Neural progenitor cell (in vitro differentiated cells): ENCODE measurements at regions not wholly inside any gene's neighbourhood (a gene's known extent, or its start where the extent isn't known, plus 50 kb on each side); places are given as distances from the start of the nearest gene placed in this dataset.

Experiments used
- DNase-seq: peaks from one replicate; pipeline ENCODE4 v3.0.0-alpha.2; 2016; ENCODE audit warnings: low spot score
- H2AFZ ChIP-seq: fragments of 200-600 bp; sonication (generic); replicated peaks from 2 replicates; pipeline ENCODE4 v1.6.1; 2016; ENCODE audit warnings: antibody characterized with exemption
- H3F3A ChIP-seq: fragments of 200-600 bp; sonication (generic); 2 replicates; pipeline ENCODE4 v1.6.1; 2016; ENCODE audit warnings: antibody characterized with exemption, low read depth
- H3K27ac ChIP-seq: fragments of 200-600 bp; sonication (generic); 2 replicates; pipeline ENCODE4 v1.5.1; 2016; ENCODE audit warnings: mild to moderate bottlenecking
- H3K27me3 ChIP-seq: fragments of 200-600 bp; sonication (generic); 2 replicates; pipeline ENCODE4 v1.6.1; 2016; ENCODE audit warnings: mild to moderate bottlenecking, moderate library complexity
- H3K36me3 ChIP-seq: fragments of 200-600 bp; sonication (generic); 2 replicates; pipeline ENCODE4 v1.5.1; 2016
- H3K4me1 ChIP-seq: fragments of 200-600 bp; sonication (generic); 2 replicates; pipeline ENCODE4 v1.6.1; 2016; ENCODE audit warnings: mixed run types
- H3K4me2 ChIP-seq: fragments of 200-600 bp; sonication (generic); 2 replicates; pipeline ENCODE4 v1.6.1; 2016
- H3K4me3 ChIP-seq: fragments of 200-600 bp; sonication (generic); 2 replicates; pipeline ENCODE4 v1.5.1; 2016
- H3K79me2 ChIP-seq: fragments of 200-600 bp; sonication (generic); 2 replicates; pipeline ENCODE4 v1.6.1; 2016; ENCODE audit warnings: low read depth
- H3K9ac ChIP-seq: fragments of 200-600 bp; sonication (generic); 2 replicates; pipeline ENCODE4 v1.6.1; 2016
- H3K9me3 ChIP-seq: fragments of 200-600 bp; sonication (generic); 2 replicates; pipeline ENCODE4 v1.5.1; 2016; ENCODE audit warnings: low read depth
- H4K20me1 ChIP-seq: fragments of 200-600 bp; sonication (generic); 2 replicates; pipeline ENCODE4 v1.6.1; 2016; ENCODE audit warnings: low read depth
- H3K27ac Mint-ChIP-seq: 3 replicates; pipeline ENCODE4 v1.8.0; 2021; ENCODE audit warnings: mixed read lengths
- H3K27me3 Mint-ChIP-seq: 2 replicates; pipeline ENCODE4 v1.8.0; 2022; ENCODE audit warnings: low read depth, mild to moderate bottlenecking, inconsistent platforms, moderate library complexity, mixed read lengths; ENCODE audit not compliant: insufficient read depth
- H3K36me3 Mint-ChIP-seq: 3 replicates; pipeline ENCODE4 v1.8.0; 2021; ENCODE audit warnings: mixed read lengths
- H3K4me1 Mint-ChIP-seq: 3 replicates; pipeline ENCODE4 v1.8.0; 2021; ENCODE audit warnings: mixed read lengths
- H3K4me3 Mint-ChIP-seq: 3 replicates; pipeline ENCODE4 v1.8.0; 2021; ENCODE audit warnings: mild to moderate bottlenecking, moderate library complexity, mixed read lengths
- H3K9me3 Mint-ChIP-seq: 3 replicates; pipeline ENCODE4 v1.8.0; 2020; ENCODE audit warnings: mixed read lengths
- EZH2 ChIP-seq: fragments of 200-600 bp; sonication (generic); IDR thresholded peaks from 2 replicates; pipeline ENCODE4 v1.6.1; 2017; ENCODE audit warnings: antibody characterized with exemption, mild to moderate bottlenecking, moderate library complexity
- EZH2phosphoT487 ChIP-seq: fragments of 200-600 bp; sonication (generic); IDR thresholded peaks from 2 replicates; pipeline ENCODE4 v1.6.1; 2017; ENCODE audit warnings: antibody characterized with exemption
- TF ChIP-seq, protein P1 (sequence below): fragments of 200-600 bp; sonication (generic); IDR thresholded peaks from 2 replicates; pipeline ENCODE4 v1.5.1; 2017; ENCODE audit warnings: antibody characterized with exemption, mild to moderate bottlenecking

DNA sequence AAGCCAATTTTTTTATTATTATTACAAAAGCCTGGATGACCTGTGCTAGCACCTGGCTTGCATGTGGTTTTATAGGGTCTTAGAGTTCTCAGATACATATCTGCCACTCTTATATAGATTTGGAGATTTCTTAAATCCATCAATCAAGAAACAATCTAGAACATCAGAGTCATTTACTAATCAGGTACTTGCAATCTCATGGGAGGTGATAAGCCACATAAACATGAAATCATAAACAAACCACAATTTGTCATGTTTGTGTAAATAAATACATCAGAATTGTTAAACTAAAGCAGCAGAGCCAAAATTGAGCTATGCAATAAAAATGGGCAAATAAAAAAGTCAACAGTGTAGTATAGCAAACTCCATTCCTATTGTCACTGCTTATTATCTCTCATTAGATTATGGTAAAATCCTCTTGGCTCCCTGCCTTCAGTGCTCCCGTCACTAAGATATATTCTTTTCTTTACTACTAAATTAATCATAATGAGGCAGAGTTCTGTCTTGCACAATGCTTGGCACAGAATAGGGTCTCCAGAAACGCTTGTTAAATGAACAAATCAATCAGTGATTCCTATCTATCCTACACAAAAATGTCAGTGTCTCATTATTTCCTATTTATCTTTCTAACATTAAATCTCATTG, 108.7 kb upstream of the TTC29 start:
- Mint-ChIP-seq H3K4me1 (peaks cover 22% of the 10 kb centered on the region), H3K9me3 (peaks cover 5% of the 10 kb centered on the region), H3K4me3 (no peak overlapping the region), H3K27ac (no peak overlapping the region), H3K27me3 (peaks cover 2% of the 10 kb centered on the region), H3K36me3 (peaks cover 2% of the 10 kb centered on the region)
- no peak overlapping the region for H2AFZ ChIP-seq
- H3K9ac ChIP-seq, result no peak overlapping the region
- peaks cover 5% of the 10 kb centered on the region for H3K36me3 ChIP-seq
- no peaks in the 10 kb centered on the region for H3K27me3 ChIP-seq
- no peak overlapping the region for H3K4me2 ChIP-seq
- H3F3A ChIP-seq, result peaks cover under 1% of the 10 kb centered on the region
- H3K27ac ChIP-seq, result no peak overlapping the region
- no peak overlapping the region for H3K4me3 ChIP-seq
- no peaks in the 10 kb centered on the region for H4K20me1 ChIP-seq
- TF ChIP-seq, protein P1, sequence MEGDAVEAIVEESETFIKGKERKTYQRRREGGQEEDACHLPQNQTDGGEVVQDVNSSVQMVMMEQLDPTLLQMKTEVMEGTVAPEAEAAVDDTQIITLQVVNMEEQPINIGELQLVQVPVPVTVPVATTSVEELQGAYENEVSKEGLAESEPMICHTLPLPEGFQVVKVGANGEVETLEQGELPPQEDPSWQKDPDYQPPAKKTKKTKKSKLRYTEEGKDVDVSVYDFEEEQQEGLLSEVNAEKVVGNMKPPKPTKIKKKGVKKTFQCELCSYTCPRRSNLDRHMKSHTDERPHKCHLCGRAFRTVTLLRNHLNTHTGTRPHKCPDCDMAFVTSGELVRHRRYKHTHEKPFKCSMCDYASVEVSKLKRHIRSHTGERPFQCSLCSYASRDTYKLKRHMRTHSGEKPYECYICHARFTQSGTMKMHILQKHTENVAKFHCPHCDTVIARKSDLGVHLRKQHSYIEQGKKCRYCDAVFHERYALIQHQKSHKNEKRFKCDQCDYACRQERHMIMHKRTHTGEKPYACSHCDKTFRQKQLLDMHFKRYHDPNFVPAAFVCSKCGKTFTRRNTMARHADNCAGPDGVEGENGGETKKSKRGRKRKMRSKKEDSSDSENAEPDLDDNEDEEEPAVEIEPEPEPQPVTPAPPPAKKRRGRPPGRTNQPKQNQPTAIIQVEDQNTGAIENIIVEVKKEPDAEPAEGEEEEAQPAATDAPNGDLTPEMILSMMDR, result no peak
- no peak for TF ChIP-seq EZH2
- no peak for TF ChIP-seq EZH2phosphoT487
- peaks cover 4% of the 10 kb centered on the region for H3K9me3 ChIP-seq
- DNase-seq, result no peak
- H3K4me1 ChIP-seq, result peaks cover 34% of the 10 kb centered on the region
- H3K79me2 ChIP-seq, result no peaks in the 10 kb centered on the region

DNA sequence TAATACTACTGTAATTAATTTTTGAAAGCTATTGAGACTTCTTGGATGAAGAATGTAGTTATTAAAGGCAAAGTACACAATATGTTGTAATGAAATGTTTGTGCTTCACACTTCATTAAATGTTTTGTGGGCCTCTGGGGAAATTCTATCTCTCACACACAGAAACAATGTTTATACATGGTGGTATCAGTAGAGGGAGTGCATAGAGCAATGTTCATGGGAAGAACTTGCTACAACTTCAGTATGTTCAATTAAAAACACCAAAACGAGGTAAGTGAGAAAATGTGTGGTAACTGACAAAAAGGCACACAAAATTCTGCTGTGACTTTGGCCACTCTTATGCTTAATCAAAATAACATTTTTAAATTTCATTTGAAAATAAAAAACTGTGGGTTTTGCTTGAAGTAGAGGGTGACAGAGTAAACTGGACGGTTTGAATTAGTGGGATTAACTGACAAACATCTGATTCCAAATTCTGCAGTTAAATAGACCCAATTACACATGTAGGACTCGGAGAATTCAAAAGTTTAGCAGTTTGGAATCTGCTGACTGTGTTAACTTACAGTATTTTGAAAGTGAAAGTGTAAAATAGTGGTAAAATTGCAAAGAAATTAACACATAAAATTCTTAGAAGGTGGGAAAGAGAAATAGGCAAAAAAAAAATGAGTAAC, 111.4 kb upstream of the TTC29 start:
- no peak overlapping the region for H3K9ac ChIP-seq
- no peaks in the 10 kb centered on the region for H3K36me3 ChIP-seq
- H3K27ac Mint-ChIP-seq, result no peak overlapping the region

DNA sequence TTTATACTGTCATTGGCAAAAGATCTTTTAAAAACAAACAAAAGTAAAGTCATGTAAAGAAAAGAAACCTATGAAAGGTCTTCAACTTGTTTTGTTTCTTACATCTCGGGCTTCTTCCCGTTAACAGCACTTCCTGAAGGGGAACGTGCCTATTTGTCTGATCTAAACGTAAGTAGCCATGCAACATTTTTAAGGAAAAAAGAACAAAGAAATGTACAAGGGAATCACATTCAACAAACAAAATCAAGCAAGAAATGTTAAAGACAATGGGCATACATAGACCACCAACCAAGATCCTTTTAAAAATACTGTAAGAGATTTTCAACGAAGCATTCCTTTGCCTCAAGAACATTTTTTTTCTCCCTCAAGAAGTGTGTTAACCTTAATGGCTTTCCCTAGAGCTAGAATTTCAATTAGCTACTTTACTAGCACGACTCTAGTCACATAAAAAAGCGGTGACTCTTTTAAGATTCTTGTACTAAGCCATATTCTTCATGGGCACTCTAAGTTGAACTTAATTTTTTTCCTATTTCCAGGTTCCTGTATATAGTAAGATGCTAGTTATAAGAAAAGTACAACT, 112.0 kb upstream of the TTC29 start:
- Histone ChIP-seq H3K36me3 (no peaks in the 10 kb centered on the region), H3K4me3 (no peak overlapping the region), H3K9me3 (no peaks in the 10 kb centered on the region), H3K79me2 (no peaks in the 10 kb centered on the region), H3K4me2 (peak overlapping the region; percentile 2), H3K27ac (no peak overlapping the region), H3K9ac (no peak overlapping the region), H2AFZ (peak overlapping the region; percentile 38), H3K4me1 (peaks cover 58% of the 10 kb centered on the region), H3K27me3 (no peaks in the 10 kb centered on the region), H4K20me1 (no peaks in the 10 kb centered on the region), H3F3A (peaks cover 19% of the 10 kb centered on the region)
- Mint-ChIP-seq H3K4me3 (no peak overlapping the region), H3K4me1 (peaks cover 51% of the 10 kb centered on the region), H3K27me3 (no peaks in the 10 kb centered on the region), H3K9me3 (peaks cover 2% of the 10 kb centered on the region), H3K27ac (no peak overlapping the region), H3K36me3 (peaks cover 2% of the 10 kb centered on the region)
- TF ChIP-seq, protein P1, result no peak
- TF ChIP-seq EZH2 (no peak), EZH2phosphoT487 (no peak)
- DNase-seq, result no peak

More for the DNA sequence above, 111.4 kb upstream of the TTC29 start:
- Mint-ChIP-seq H3K4me3 (no peak overlapping the region), H3K4me1 (peaks cover 46% of the 10 kb centered on the region), H3K9me3 (peaks cover 2% of the 10 kb centered on the region), H3K36me3 (peaks cover 2% of the 10 kb centered on the region), H3K27me3 (no peaks in the 10 kb centered on the region)
- no peak overlapping the region for H3K4me3 ChIP-seq
- peak overlapping the region; percentile 2 for H3K4me2 ChIP-seq
- H2AFZ ChIP-seq, result peak overlapping the region; percentile 38
- no peaks in the 10 kb centered on the region for H3K79me2 ChIP-seq
- no peaks in the 10 kb centered on the region for H4K20me1 ChIP-seq
- no peaks in the 10 kb centered on the region for H3K27me3 ChIP-seq
- H3K27ac ChIP-seq, result no peak overlapping the region
- no peak for TF ChIP-seq EZH2phosphoT487
- peaks cover 19% of the 10 kb centered on the region for H3F3A ChIP-seq
- DNase-seq, result no peak
- H3K9me3 ChIP-seq, result no peaks in the 10 kb centered on the region
- peaks cover 60% of the 10 kb centered on the region for H3K4me1 ChIP-seq
